ENCODE measurements at regions not wholly inside any gene's neighbourhood (a gene's known extent, or its start where the extent isn't known, plus 50 kb on each side); places are given as distances from the start of the nearest gene placed in this dataset.

DNA sequence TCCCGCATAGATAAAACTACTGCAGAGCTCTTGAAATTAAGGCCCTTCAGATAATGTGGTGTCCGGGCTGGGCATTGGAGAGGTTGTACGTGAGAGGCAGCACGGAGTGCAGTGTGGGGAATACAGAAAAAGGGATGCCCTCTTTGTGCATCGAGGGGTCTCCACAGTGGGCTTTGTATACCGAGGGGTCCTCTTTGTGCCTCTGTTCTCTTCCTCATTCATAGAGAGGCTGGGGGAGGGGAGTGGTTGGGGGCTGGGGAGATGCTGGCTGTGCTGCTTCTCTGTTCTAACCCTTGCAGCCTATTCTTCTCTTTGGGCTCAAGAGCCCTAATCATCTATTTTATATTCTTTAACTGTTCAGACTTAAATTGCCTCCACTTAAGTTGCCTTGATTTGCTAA lies 74.3 kb upstream of the NDN start:
- ATAC-seq = no peak
- RAD21 ChIA-PET (ENCODE audit: unreplicated experiment) = no interaction called here
- Histone ChIP-seq H3K27ac (ENCODE audit: control insufficient read depth, insufficient read depth) (no peak overlapping the region), H3K79me2 (ENCODE audit: control insufficient read depth, insufficient read depth, low read length) (no peaks in the 10 kb centered on the region), H3K4me2 (ENCODE audit: control insufficient read depth, insufficient read depth) (no peak overlapping the region), H4K20me1 (ENCODE audit: control insufficient read depth, insufficient read depth) (no peaks in the 10 kb centered on the region), H3K4me3 (no peak overlapping the region), H2AFZ (ENCODE audit: control insufficient read depth, low read depth, low read length) (no peak overlapping the region), H3K27me3 (replicated peaks in 1 of 2; ENCODE audit: control insufficient read depth in 2 of 2, insufficient read depth in 2 of 2, low read length in 1 of 2) (no peaks in the 10 kb centered on the region), H3K36me3 (ENCODE audit: control insufficient read depth in 2 of 2, insufficient read depth in 2 of 2, low read length in 1 of 2) (no peaks in the 10 kb centered on the region), H3K9ac (ENCODE audit: control insufficient read depth, insufficient read depth, low read length) (no peak overlapping the region), H3K4me1 (ENCODE audit: control insufficient read depth, insufficient read depth, low read length) (no peaks in the 10 kb centered on the region), H3K9me3 (replicated peaks; ENCODE audit: control insufficient read depth, insufficient read depth, low read length) (no peaks in the 10 kb centered on the region; the same call in 2 of the 3 replicates)
- in situ Hi-C loops (cut with MboI) (no loop called here), intact Hi-C loops (cut with micrococcal nuclease; ENCODE audit: unreplicated experiment) (no loop called here)
- SMC1A ChIA-PET (ENCODE audit: uncharacterized antibody, unreplicated experiment) = no interaction called here
- 28% methylated on average over 5 of the region's 6 CpGs for WGBS (ENCODE audit: insufficient coverage, insufficient replicate concordance, low lambda C conversion rate, missing lambda C conversion rate)
- TF ChIP-seq ZNF622 (IDR thresholded peaks at IDR 0.05) = no peak
- no peak for TF ChIP-seq ZZZ3 (IDR thresholded peaks at IDR 0.05; ENCODE audit: control insufficient read depth, insufficient read length, low read depth)
- TF ChIP-seq SUZ12 (IDR thresholded peaks at IDR 0.05; ENCODE audit: unreplicated experiment) = no peak
- TF ChIP-seq, protein P1, sequence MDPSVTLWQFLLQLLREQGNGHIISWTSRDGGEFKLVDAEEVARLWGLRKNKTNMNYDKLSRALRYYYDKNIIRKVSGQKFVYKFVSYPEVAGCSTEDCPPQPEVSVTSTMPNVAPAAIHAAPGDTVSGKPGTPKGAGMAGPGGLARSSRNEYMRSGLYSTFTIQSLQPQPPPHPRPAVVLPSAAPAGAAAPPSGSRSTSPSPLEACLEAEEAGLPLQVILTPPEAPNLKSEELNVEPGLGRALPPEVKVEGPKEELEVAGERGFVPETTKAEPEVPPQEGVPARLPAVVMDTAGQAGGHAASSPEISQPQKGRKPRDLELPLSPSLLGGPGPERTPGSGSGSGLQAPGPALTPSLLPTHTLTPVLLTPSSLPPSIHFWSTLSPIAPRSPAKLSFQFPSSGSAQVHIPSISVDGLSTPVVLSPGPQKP (IDR thresholded peaks at IDR 0.05; ENCODE audit: low read depth, low read length) = no peak
- TF ChIP-seq, protein P2, sequence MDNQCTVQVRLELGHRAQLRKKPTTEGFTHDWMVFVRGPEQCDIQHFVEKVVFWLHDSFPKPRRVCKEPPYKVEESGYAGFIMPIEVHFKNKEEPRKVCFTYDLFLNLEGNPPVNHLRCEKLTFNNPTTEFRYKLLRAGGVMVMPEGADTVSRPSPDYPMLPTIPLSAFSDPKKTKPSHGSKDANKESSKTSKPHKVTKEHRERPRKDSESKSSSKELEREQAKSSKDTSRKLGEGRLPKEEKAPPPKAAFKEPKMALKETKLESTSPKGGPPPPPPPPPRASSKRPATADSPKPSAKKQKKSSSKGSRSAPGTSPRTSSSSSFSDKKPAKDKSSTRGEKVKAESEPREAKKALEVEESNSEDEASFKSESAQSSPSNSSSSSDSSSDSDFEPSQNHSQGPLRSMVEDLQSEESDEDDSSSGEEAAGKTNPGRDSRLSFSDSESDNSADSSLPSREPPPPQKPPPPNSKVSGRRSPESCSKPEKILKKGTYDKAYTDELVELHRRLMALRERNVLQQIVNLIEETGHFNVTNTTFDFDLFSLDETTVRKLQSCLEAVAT (IDR thresholded peaks at IDR 0.05) = no peak
- TF ChIP-seq, protein P3, sequence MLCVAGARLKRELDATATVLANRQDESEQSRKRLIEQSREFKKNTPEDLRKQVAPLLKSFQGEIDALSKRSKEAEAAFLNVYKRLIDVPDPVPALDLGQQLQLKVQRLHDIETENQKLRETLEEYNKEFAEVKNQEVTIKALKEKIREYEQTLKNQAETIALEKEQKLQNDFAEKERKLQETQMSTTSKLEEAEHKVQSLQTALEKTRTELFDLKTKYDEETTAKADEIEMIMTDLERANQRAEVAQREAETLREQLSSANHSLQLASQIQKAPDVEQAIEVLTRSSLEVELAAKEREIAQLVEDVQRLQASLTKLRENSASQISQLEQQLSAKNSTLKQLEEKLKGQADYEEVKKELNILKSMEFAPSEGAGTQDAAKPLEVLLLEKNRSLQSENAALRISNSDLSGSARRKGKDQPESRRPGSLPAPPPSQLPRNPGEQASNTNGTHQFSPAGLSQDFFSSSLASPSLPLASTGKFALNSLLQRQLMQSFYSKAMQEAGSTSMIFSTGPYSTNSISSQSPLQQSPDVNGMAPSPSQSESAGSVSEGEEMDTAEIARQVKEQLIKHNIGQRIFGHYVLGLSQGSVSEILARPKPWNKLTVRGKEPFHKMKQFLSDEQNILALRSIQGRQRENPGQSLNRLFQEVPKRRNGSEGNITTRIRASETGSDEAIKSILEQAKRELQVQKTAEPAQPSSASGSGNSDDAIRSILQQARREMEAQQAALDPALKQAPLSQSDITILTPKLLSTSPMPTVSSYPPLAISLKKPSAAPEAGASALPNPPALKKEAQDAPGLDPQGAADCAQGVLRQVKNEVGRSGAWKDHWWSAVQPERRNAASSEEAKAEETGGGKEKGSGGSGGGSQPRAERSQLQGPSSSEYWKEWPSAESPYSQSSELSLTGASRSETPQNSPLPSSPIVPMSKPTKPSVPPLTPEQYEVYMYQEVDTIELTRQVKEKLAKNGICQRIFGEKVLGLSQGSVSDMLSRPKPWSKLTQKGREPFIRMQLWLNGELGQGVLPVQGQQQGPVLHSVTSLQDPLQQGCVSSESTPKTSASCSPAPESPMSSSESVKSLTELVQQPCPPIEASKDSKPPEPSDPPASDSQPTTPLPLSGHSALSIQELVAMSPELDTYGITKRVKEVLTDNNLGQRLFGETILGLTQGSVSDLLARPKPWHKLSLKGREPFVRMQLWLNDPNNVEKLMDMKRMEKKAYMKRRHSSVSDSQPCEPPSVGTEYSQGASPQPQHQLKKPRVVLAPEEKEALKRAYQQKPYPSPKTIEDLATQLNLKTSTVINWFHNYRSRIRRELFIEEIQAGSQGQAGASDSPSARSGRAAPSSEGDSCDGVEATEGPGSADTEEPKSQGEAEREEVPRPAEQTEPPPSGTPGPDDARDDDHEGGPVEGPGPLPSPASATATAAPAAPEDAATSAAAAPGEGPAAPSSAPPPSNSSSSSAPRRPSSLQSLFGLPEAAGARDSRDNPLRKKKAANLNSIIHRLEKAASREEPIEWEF (IDR thresholded peaks at IDR 0.05; ENCODE audit: insufficient replicate concordance, low read depth, low read length) = no peak
- TF ChIP-seq, protein P4, sequence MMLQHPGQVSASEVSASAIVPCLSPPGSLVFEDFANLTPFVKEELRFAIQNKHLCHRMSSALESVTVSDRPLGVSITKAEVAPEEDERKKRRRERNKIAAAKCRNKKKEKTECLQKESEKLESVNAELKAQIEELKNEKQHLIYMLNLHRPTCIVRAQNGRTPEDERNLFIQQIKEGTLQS (IDR thresholded peaks at IDR 0.05; ENCODE audit: borderline replicate concordance, extremely low read depth, low read depth, low read length) = no peak
- no peak for TF ChIP-seq POLR2AphosphoS2 (IDR thresholded peaks at IDR 0.05; ENCODE audit: low read depth, low read length)
- no peak for TF ChIP-seq TARDBP (IDR thresholded peaks at IDR 0.05; ENCODE audit: borderline replicate concordance)
- no peak for TF ChIP-seq GABPA (IDR thresholded peaks at IDR 0.05; ENCODE audit: low read depth)
- TF ChIP-seq PAX8 (IDR thresholded peaks at IDR 0.05) = no peak
- TF ChIP-seq, protein P5, sequence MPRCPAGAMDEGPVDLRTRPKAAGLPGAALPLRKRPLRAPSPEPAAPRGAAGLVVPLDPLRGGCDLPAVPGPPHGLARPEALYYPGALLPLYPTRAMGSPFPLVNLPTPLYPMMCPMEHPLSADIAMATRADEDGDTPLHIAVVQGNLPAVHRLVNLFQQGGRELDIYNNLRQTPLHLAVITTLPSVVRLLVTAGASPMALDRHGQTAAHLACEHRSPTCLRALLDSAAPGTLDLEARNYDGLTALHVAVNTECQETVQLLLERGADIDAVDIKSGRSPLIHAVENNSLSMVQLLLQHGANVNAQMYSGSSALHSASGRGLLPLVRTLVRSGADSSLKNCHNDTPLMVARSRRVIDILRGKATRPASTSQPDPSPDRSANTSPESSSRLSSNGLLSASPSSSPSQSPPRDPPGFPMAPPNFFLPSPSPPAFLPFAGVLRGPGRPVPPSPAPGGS (IDR thresholded peaks at IDR 0.05; ENCODE audit: borderline replicate concordance, insufficient read depth, low read depth, low read length, poor library complexity, severe bottlenecking) = no peak
- no peak for TF ChIP-seq ZNF24 (IDR thresholded peaks at IDR 0.05)
- TF ChIP-seq STAT1 (conservative IDR thresholded peaks at IDR 0.05) = no peak
- no peak for TF ChIP-seq ATF7 (IDR thresholded peaks at IDR 0.05; ENCODE audit: low read depth)
- no peak for DNase-seq (ENCODE audit: low read depth, low spot score)
- POLR2A ChIA-PET = no interaction called here
- no TSS peak for BruUV-seq (replicated peaks)
- CTCF ChIA-PET = interaction anchor here (1.1 kb wide), 1 partner anchor 27 kb away, joined by 3 read pairs; no protein-coding TSS in a partner anchor
- FAIRE-seq = no peak

Measured in GM12878 (cell line).